HG03432 (cell line): ENCODE measurements at regions not wholly inside any gene's neighbourhood (a gene's known extent, or its start where the extent isn't known, plus 50 kb on each side); places are given as distances from the start of the nearest gene placed in this dataset.

Experiments used
- ATAC-seq: cut with Tn5 transposase; IDR thresholded peaks from one replicate; pipeline ENCODE4 v1.9.1; 2021; ENCODE audit warnings: mild to moderate bottlenecking, moderate library complexity; ENCODE audit not compliant: unreplicated experiment

- ATAC-seq: peak; percentile 44
Measured at GRCh38 chr7:95718577-95719410, 53.6 kb upstream of the DYNC1I1 start.

GRCh38 chr7:95716357-95717122, 55.8 kb upstream of the DYNC1I1 start:
- no peak for ATAC-seq

GRCh38 chr7:95715274-95715673, 57.1 kb upstream of the DYNC1I1 start:
- peak; percentile 95 for ATAC-seq

- ATAC-seq: no peak
Measured at GRCh38 chr7:95710711-95711110, 61.6 kb upstream of the DYNC1I1 start.

- ATAC-seq: no peak
Measured at GRCh38 chr7:95700917-95701316, 71.4 kb upstream of the DYNC1I1 start.

- no peak for ATAC-seq
Measured at GRCh38 chr7:95694334-95694733, 78.0 kb upstream of the DYNC1I1 start.

- ATAC-seq: no peak
Measured at GRCh38 chr7:95693551-95694333, 78.6 kb upstream of the DYNC1I1 start.

- no peak for ATAC-seq
Measured at GRCh38 chr7:95691464-95691863, 80.9 kb upstream of the DYNC1I1 start.

GRCh38 chr7:95690367-95690947, 81.9 kb upstream of the DYNC1I1 start:
- ATAC-seq: peak; percentile 86

- no peak for ATAC-seq
Measured at GRCh38 chr7:95688931-95689495, 83.3 kb upstream of the DYNC1I1 start.

- peak; percentile 38 for ATAC-seq
Measured at GRCh38 chr7:95687759-95688343, 84.5 kb upstream of the DYNC1I1 start.

- peak; percentile 51 for ATAC-seq
Measured at GRCh38 chr7:95686109-95686508, 86.2 kb upstream of the DYNC1I1 start.

GRCh38 chr7:95684505-95684904, 87.8 kb upstream of the DYNC1I1 start:
- ATAC-seq: no peak

GRCh38 chr7:95684037-95684436, 87.7 kb upstream of the PDK4 start:
- ATAC-seq: no peak

GRCh38 chr7:95682913-95683312, 86.6 kb upstream of the PDK4 start:
- ATAC-seq: no peak

- no peak for ATAC-seq
Measured at GRCh38 chr7:95676691-95677090, 80.4 kb upstream of the PDK4 start.

GRCh38 chr7:95675632-95676031, 79.3 kb upstream of the PDK4 start:
- ATAC-seq: no peak

GRCh38 chr7:95675016-95675415, 78.7 kb upstream of the PDK4 start:
- no peak for ATAC-seq

- ATAC-seq: no peak
Measured at GRCh38 chr7:95674101-95674500, 77.8 kb upstream of the PDK4 start.

GRCh38 chr7:95672434-95672833, 76.1 kb upstream of the PDK4 start:
- ATAC-seq: no peak
